GM23338 (cell line): ENCODE measurements at regions not wholly inside any gene's neighbourhood (a gene's known extent, or its start where the extent isn't known, plus 50 kb on each side); places are given as distances from the start of the nearest gene placed in this dataset.

Experiments used
- ATAC-seq: fragments of 200-7000 bp; cut with Tn5 transposase; 3 replicates; pipeline ENCODE4 v1.9.1; 2020
- DNase-seq: peaks from one replicate; pipeline ENCODE4 v3.0.0-alpha.2; 2015; ENCODE audit warnings: low spot score
- H2AFZ ChIP-seq: fragments of 200-600 bp; sonication (generic); 2 replicates; pipeline ENCODE4 v1.8.0; 2016; ENCODE audit warnings: antibody characterized with exemption, mild to moderate bottlenecking, moderate library complexity
- H3F3A ChIP-seq: fragments of 200-600 bp; sonication (generic); replicated peaks from 2 replicates; pipeline ENCODE4 v1.8.0; 2017; ENCODE audit warnings: antibody characterized with exemption, mixed run types, low read depth
- H3K27ac ChIP-seq: fragments of 200-600 bp; sonication (generic); 2 replicates; pipeline ENCODE4 v1.6.1; 2016; ENCODE audit warnings: low read depth
- H3K27me3 ChIP-seq: fragments of 200-600 bp; sonication (generic); 2 replicates; pipeline ENCODE4 v1.8.0; 2016; ENCODE audit warnings: mild to moderate bottlenecking, mixed run types, moderate library complexity; ENCODE audit not compliant: insufficient read depth
- H3K36me3 ChIP-seq: fragments of 200-600 bp; sonication (generic); 2 replicates; pipeline ENCODE4 v1.8.0; 2016; ENCODE audit warnings: mild to moderate bottlenecking; ENCODE audit not compliant: insufficient read depth
- H3K4me1 ChIP-seq: fragments of 200-600 bp; sonication (generic); 2 replicates; pipeline ENCODE4 v1.8.0; 2016; ENCODE audit warnings: mild to moderate bottlenecking, moderate library complexity; ENCODE audit not compliant: insufficient read depth
- H3K4me2 ChIP-seq: fragments of 200-600 bp; sonication (generic); 2 replicates; pipeline ENCODE4 v1.7.1; 2017; ENCODE audit warnings: mixed run types
- H3K4me3 ChIP-seq: fragments of 200-600 bp; sonication (generic); 2 replicates; pipeline ENCODE4 v1.6.1; 2016; ENCODE audit warnings: mixed run types
- H3K79me2 ChIP-seq: fragments of 200-600 bp; sonication (generic); replicated peaks from 2 replicates; pipeline ENCODE4 v1.8.0; 2017; ENCODE audit warnings: mild to moderate bottlenecking; ENCODE audit not compliant: insufficient read depth
- H3K9me2 ChIP-seq: fragments of 200-600 bp; sonication (generic); 2 replicates; pipeline ENCODE4 v1.8.0; 2017; ENCODE audit not compliant: insufficient read depth
- H4K20me1 ChIP-seq: fragments of 200-600 bp; sonication (generic); replicated peaks from 2 replicates; pipeline ENCODE4 v1.8.0; 2017; ENCODE audit warnings: mild to moderate bottlenecking; ENCODE audit not compliant: insufficient read depth
- H3K27ac Mint-ChIP-seq: 2 replicates; pipeline ENCODE4 v1.8.0; 2020; ENCODE audit warnings: inconsistent platforms, mild to moderate bottlenecking, moderate library complexity, mixed read lengths
- H3K27me3 Mint-ChIP-seq: 3 replicates; pipeline ENCODE4 v1.8.0; 2022; ENCODE audit warnings: low read depth, mild to moderate bottlenecking, moderate library complexity, mixed read lengths, inconsistent platforms; ENCODE audit not compliant: insufficient read depth, poor library complexity
- H3K36me3 Mint-ChIP-seq: 3 replicates; pipeline ENCODE4 v1.8.0; 2021; ENCODE audit warnings: low read depth, mild to moderate bottlenecking, inconsistent platforms, moderate library complexity, mixed read lengths
- H3K4me1 Mint-ChIP-seq: 3 replicates; pipeline ENCODE4 v1.8.0; 2020; ENCODE audit warnings: mild to moderate bottlenecking, inconsistent platforms, mixed read lengths
- H3K4me3 Mint-ChIP-seq: 3 replicates; pipeline ENCODE4 v1.8.0; 2021; ENCODE audit warnings: moderate library complexity, mild to moderate bottlenecking, inconsistent platforms, mixed read lengths
- H3K9me3 Mint-ChIP-seq: 3 replicates; pipeline ENCODE4 v1.8.0; 2020; ENCODE audit warnings: moderate library complexity, mild to moderate bottlenecking, inconsistent platforms, mixed read lengths
- CTCF ChIP-seq, 2 experiments: fragments of 200-600 bp in 1 of 2; sonication (generic) in 1 of 2; conservative IDR thresholded peaks; 2 replicates each; pipeline versions ENCODE4 v1.5.1 to v1.6.1; 2016 to 2017; ENCODE audit warnings: antibody characterized with exemption in 2 of 2, low read depth in 2 of 2, mild to moderate bottlenecking in 2 of 2, moderate library complexity in 1 of 2
- ETS1 ChIP-seq: IDR thresholded peaks from 2 replicates; pipeline ENCODE4 v1.6.1; 2016; ENCODE audit warnings: antibody characterized with exemption
- REST ChIP-seq: IDR thresholded peaks from one replicate; pipeline ENCODE4 v1.6.1; 2018; ENCODE audit warnings: antibody characterized with exemption; ENCODE audit not compliant: unreplicated experiment
- ZNF331 ChIP-seq: fragments of 250-450 bp; sonication (Bioruptor Pico); IDR thresholded peaks from 2 replicates; pipeline ENCODE4 v1.5.0; 2020; ENCODE audit warnings: low read depth, mild to moderate bottlenecking, moderate library complexity
- ZNF462 ChIP-seq: fragments of 250-450 bp; sonication (Bioruptor Pico); IDR thresholded peaks from 2 replicates; pipeline ENCODE4 v1.5.0; 2020; ENCODE audit warnings: mild to moderate bottlenecking, moderate library complexity

GRCh38 chr5:121299153-121299552 lies 552.5 kb upstream of the FTMT start:
- Histone ChIP-seq H3F3A (no peaks in the 10 kb centered on the region), H4K20me1 (no peaks in the 10 kb centered on the region), H3K4me1 (no peaks in the 10 kb centered on the region), H3K4me3 (no peak overlapping the region), H3K79me2 (no peaks in the 10 kb centered on the region), H3K27me3 (no peaks in the 10 kb centered on the region), H3K9me2 (no peaks in the 10 kb centered on the region), H3K27ac (no peak overlapping the region), H2AFZ (peak overlapping the region; percentile 56; the same call in 1 of the 2 replicates), H3K36me3 (no peaks in the 10 kb centered on the region), H3K4me2 (no peak overlapping the region)
- no peak for TF ChIP-seq ETS1
- no peak for TF ChIP-seq ZNF331 (CRISPR knock-in tag)
- no peak for TF ChIP-seq ZNF462 (CRISPR knock-in tag)
- TF ChIP-seq REST = no peak
- TF ChIP-seq CTCF (conservative IDR thresholded peaks at IDR 0.05; ENCODE audit: low read depth in 2 of 2) = no peak
- Mint-ChIP-seq H3K4me1 (no peaks in the 10 kb centered on the region), H3K27ac (no peak overlapping the region), H3K36me3 (no peaks in the 10 kb centered on the region), H3K9me3 (no peaks in the 10 kb centered on the region), H3K4me3 (no peak overlapping the region), H3K27me3 (no peaks in the 10 kb centered on the region)
- ATAC-seq = no peak
- no peak for DNase-seq
